ENCODE measurements at regions not wholly inside any gene's neighbourhood (a gene's known extent, or its start where the extent isn't known, plus 50 kb on each side); places are given as distances from the start of the nearest gene placed in this dataset.

GRCh38 chr17:34756637-34757021 is 177.2 kb downstream of the TMEM132E start:
- TF ChIP-seq SUZ12 (IDR thresholded peaks at IDR 0.05; ENCODE audit: extremely low read depth, insufficient read depth, insufficient read length) (no peak), YY1 (IDR thresholded peaks at IDR 0.05; ENCODE audit: insufficient read depth, insufficient read length) (no peak)
